Brain microvascular endothelial cell (primary cell): ENCODE measurements at regions not wholly inside any gene's neighbourhood (a gene's known extent, or its start where the extent isn't known, plus 50 kb on each side); places are given as distances from the start of the nearest gene placed in this dataset.

ENCODE experiments used
- DNase-seq: peaks from one replicate; pipeline ENCODE4 v3.0.0-alpha.2; 2020
- H3K27ac ChIP-seq: fragments of 250-450 bp; sonication (Bioruptor Pico); 2 replicates; pipeline ENCODE4 v1.5.1; 2020; ENCODE audit warnings: mild to moderate bottlenecking, moderate library complexity
- H3K27me3 ChIP-seq: fragments of 250-450 bp; sonication (Bioruptor Pico); replicated peaks from 2 replicates; pipeline ENCODE4 v1.5.1; 2020; ENCODE audit warnings: mild to moderate bottlenecking
- H3K36me3 ChIP-seq: fragments of 250-450 bp; sonication (Bioruptor Pico); replicated peaks from 2 replicates; pipeline ENCODE4 v1.5.1; 2020; ENCODE audit warnings: mild to moderate bottlenecking
- H3K4me3 ChIP-seq: 2 replicates; pipeline ENCODE4 v1.5.1; 2011; ENCODE audit warnings: low read depth, mild to moderate bottlenecking, control low read depth, low read length, moderate library complexity
- CTCF ChIP-seq: IDR thresholded peaks from 2 replicates; pipeline ENCODE4 v1.5.1; 2011; ENCODE audit warnings: low read depth, mild to moderate bottlenecking, moderate library complexity, low read length, control low read depth, inconsistent platforms; ENCODE audit errors: missing control alignments
- in situ Hi-C: cut with HindIII; loops from 2 replicates; pipeline ENCODE4 v1.10.0; 2017; ENCODE audit warnings: low sequenced_read_pairs, low pct_ligation_motif_present

- Histone ChIP-seq H3K27ac (no peak overlapping the region), H3K4me3 (no peak overlapping the region), H3K36me3 (no peaks in the 10 kb centered on the region), H3K27me3 (no peaks in the 10 kb centered on the region)
- no peak for TF ChIP-seq CTCF
- no peak for DNase-seq
- in situ Hi-C loops: loop anchor here (25.0 kb wide), 2 partner anchors 122 to 597 kb away; partner anchors contain the start of gene NABP1
Measured at GRCh38 chr2:191565120-191565519, 112.8 kb upstream of the NABP1 start.

GRCh38 chr2:191565647-191566198 is 112.2 kb upstream of the NABP1 start:
- Histone ChIP-seq H3K27ac (no peak overlapping the region), H3K36me3 (no peaks in the 10 kb centered on the region), H3K4me3 (no peak overlapping the region), H3K27me3 (no peaks in the 10 kb centered on the region)
- no peak for DNase-seq
- in situ Hi-C loops: loop anchor here (25.0 kb wide), 2 partner anchors 122 to 597 kb away; partner anchors contain the start of gene NABP1
- no peak for TF ChIP-seq CTCF

GRCh38 chr2:191566344-191566743 is 111.6 kb upstream of the NABP1 start:
- Histone ChIP-seq H3K36me3 (no peaks in the 10 kb centered on the region), H3K27me3 (no peaks in the 10 kb centered on the region), H3K27ac (no peak overlapping the region), H3K4me3 (no peak overlapping the region)
- TF ChIP-seq CTCF: peak; percentile 88
- DNase-seq: peak; percentile 55
- in situ Hi-C loops: loop anchor here (25.0 kb wide), 2 partner anchors 121 to 596 kb away; partner anchors contain the start of gene NABP1

- Histone ChIP-seq H3K4me3 (no peak overlapping the region), H3K27me3 (no peaks in the 10 kb centered on the region), H3K36me3 (no peaks in the 10 kb centered on the region), H3K27ac (no peak overlapping the region)
- in situ Hi-C loops: loop anchor here (25.0 kb wide), 2 partner anchors 120 to 595 kb away; partner anchors contain the start of gene NABP1
- no peak for TF ChIP-seq CTCF
- no peak for DNase-seq
Measured at GRCh38 chr2:191567206-191567605, 110.7 kb upstream of the NABP1 start.

- TF ChIP-seq CTCF: peak; percentile 19
- in situ Hi-C loops: loop anchor here (25.0 kb wide), 2 partner anchors 118 to 593 kb away; partner anchors contain the start of gene NABP1
- no peaks in the 10 kb centered on the region for H3K27me3 ChIP-seq
- H3K36me3 ChIP-seq: no peaks in the 10 kb centered on the region
- H3K27ac ChIP-seq: no peak overlapping the region
- H3K4me3 ChIP-seq: no peak overlapping the region
- DNase-seq: no peak
Measured at GRCh38 chr2:191569025-191569424, 108.9 kb upstream of the NABP1 start.
